PC-9 (cell line): ENCODE measurements at regions not wholly inside any gene's neighbourhood (a gene's known extent, or its start where the extent isn't known, plus 50 kb on each side); places are given as distances from the start of the nearest gene placed in this dataset.
A peak's percentile ranks its signal among the peaks of the same experiment; 100 is the strongest.

Experiments
- BruUV-seq: library from RNA; stranded (reverse); fragments of 400-500 nt; replicated peaks from 2 replicates; lab custom pipeline; 2021; lab: Mats Ljungman, UMichigan
- CTCF ChIA-PET: fragments of 300-600 bp; sonication (Branson Sonifier 250); formaldehyde crosslinking; loops from one replicate; lab custom pipeline; 2022; ENCODE audit warnings: antibody characterized with exemption; lab: Charles Lee
- POLR2A ChIA-PET: fragments of 300-600 bp; sonication (Branson Sonifier 250); formaldehyde crosslinking; loops from one replicate; lab custom pipeline; 2022; ENCODE audit warnings: antibody characterized with exemption; ENCODE audit not compliant: unreplicated experiment; lab: Charles Lee
- DNase-seq, 2 experiments: peaks; one replicate each; pipeline versions ENCODE4 v3.0.0 to v3.0.0-alpha.2; 2015 to 2022; ENCODE audit warnings: mixed read lengths in 1 of 2
- H2AFZ ChIP-seq: fragments of 200-600 bp; sonication (generic); 2 replicates; pipeline ENCODE4 v1.8.1; 2017; ENCODE audit warnings: antibody characterized with exemption
- H3F3A ChIP-seq: fragments of 200-600 bp; sonication (generic); 2 replicates; pipeline ENCODE4 v1.8.1; 2017; ENCODE audit warnings: antibody characterized with exemption, mild to moderate bottlenecking, low read depth; ENCODE audit not compliant: insufficient read depth
- H3K27ac ChIP-seq: fragments of 200-600 bp; sonication (generic); 2 replicates; pipeline ENCODE4 v1.6.1; 2016; ENCODE audit warnings: mixed run types
- H3K27me3 ChIP-seq: fragments of 200-600 bp; sonication (generic); 2 replicates; pipeline ENCODE4 v1.6.1; 2016; ENCODE audit warnings: low read depth, mixed run types; ENCODE audit not compliant: insufficient read depth
- H3K36me3 ChIP-seq: fragments of 200-600 bp; sonication (generic); 2 replicates; pipeline ENCODE4 v1.6.1; 2016; ENCODE audit warnings: low read depth, mixed run types
- H3K4me1 ChIP-seq: fragments of 200-600 bp; sonication (generic); replicated peaks from 2 replicates; pipeline ENCODE4 v1.6.1; 2016; ENCODE audit warnings: mixed run types; ENCODE audit not compliant: insufficient read depth
- H3K4me2 ChIP-seq: fragments of 200-600 bp; sonication (generic); 2 replicates; pipeline ENCODE4 v1.6.1; 2017; ENCODE audit warnings: mixed run types
- H3K4me3 ChIP-seq: fragments of 200-600 bp; sonication (generic); 2 replicates; pipeline ENCODE4 v1.6.1; 2016; ENCODE audit warnings: mixed run types
- H3K79me2 ChIP-seq: fragments of 200-600 bp; sonication (generic); 2 replicates; pipeline ENCODE4 v1.6.1; 2017; ENCODE audit warnings: low read depth, mixed run types
- H3K9me2 ChIP-seq: fragments of 200-600 bp; sonication (generic); 2 replicates; pipeline ENCODE4 v1.8.1; 2017; ENCODE audit warnings: mild to moderate bottlenecking; ENCODE audit not compliant: insufficient read depth
- H3K9me3 ChIP-seq: fragments of 200-600 bp; sonication (generic); 2 replicates; pipeline ENCODE4 v1.8.1; 2016; ENCODE audit warnings: low read depth; ENCODE audit not compliant: insufficient read depth
- H4K20me1 ChIP-seq: fragments of 200-600 bp; sonication (generic); 2 replicates; pipeline ENCODE4 v1.8.1; 2017; ENCODE audit not compliant: insufficient read depth
- EZH2 ChIP-seq: fragments of 200-600 bp; sonication (generic); IDR thresholded peaks from 2 replicates; pipeline ENCODE4 v1.8.0; 2017; ENCODE audit warnings: antibody characterized with exemption, low read depth
- intact Hi-C: fragments of 100-400 bp; cut with micrococcal nuclease; formaldehyde crosslinking; loops from one replicate; pipeline ENCODE4 v1.10.0; 2022; ENCODE audit not compliant: unreplicated experiment
- TF ChIP-seq, protein P1 (sequence below): fragments of 200-600 bp; sonication (generic); conservative IDR thresholded peaks from 2 replicates; pipeline ENCODE4 v1.6.1; 2017; ENCODE audit warnings: mixed run types, antibody characterized with exemption, mild to moderate bottlenecking, moderate library complexity

DNA sequence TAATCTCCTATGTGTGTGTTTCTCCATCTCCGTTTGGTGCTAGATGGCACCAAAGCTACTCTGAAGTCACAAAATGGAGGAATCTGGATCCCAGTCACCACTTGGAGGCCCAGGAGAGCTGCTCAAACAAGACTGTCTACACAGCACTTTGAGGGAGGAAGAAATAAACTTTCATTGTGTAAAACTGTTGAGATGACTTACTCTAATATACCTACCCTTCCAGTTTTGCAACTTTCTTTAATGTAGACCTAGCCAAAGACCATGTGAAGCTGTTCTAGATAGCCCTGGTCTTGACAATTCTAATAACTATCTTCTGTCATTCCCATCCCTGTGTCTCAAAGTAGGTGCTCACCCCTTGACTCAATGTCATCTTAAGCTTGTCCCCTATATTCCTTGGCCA is 52.8 kb upstream of the TAB3 start:
- H3K4me2 ChIP-seq, result no peak overlapping the region; the same call in 1 of the 2 replicates
- no peak for TF ChIP-seq EZH2
- TF ChIP-seq, protein P1, sequence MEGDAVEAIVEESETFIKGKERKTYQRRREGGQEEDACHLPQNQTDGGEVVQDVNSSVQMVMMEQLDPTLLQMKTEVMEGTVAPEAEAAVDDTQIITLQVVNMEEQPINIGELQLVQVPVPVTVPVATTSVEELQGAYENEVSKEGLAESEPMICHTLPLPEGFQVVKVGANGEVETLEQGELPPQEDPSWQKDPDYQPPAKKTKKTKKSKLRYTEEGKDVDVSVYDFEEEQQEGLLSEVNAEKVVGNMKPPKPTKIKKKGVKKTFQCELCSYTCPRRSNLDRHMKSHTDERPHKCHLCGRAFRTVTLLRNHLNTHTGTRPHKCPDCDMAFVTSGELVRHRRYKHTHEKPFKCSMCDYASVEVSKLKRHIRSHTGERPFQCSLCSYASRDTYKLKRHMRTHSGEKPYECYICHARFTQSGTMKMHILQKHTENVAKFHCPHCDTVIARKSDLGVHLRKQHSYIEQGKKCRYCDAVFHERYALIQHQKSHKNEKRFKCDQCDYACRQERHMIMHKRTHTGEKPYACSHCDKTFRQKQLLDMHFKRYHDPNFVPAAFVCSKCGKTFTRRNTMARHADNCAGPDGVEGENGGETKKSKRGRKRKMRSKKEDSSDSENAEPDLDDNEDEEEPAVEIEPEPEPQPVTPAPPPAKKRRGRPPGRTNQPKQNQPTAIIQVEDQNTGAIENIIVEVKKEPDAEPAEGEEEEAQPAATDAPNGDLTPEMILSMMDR, result no peak
- intact Hi-C loops, result loop anchor here (5.0 kb wide), 1 partner anchor 55 kb away; the partner anchor contains the start of gene TAB3
- no peaks in the 10 kb centered on the region for H3K9me3 ChIP-seq
- H3K79me2 ChIP-seq, result no peaks in the 10 kb centered on the region
- H3K27me3 ChIP-seq, result no peaks in the 10 kb centered on the region
- no peaks in the 10 kb centered on the region for H3K9me2 ChIP-seq
- CTCF ChIA-PET, result no interaction called here
- H2AFZ ChIP-seq, result no peak overlapping the region
- peaks cover 8% of the 10 kb centered on the region for H3K4me1 ChIP-seq
- POLR2A ChIA-PET, result interaction anchor here (0.6 kb wide), 1 partner anchor 290 kb away, joined by 3 read pairs; no protein-coding TSS in a partner anchor
- no peak overlapping the region for H3K4me3 ChIP-seq
- peak; percentile 8 to 41 for DNase-seq
- no peaks in the 10 kb centered on the region for H3K36me3 ChIP-seq
- 0 out of 2 replicates have a peak, but pooled peaks cover 6% of the 10 kb centered on the region for H3F3A ChIP-seq
- no TSS peak for BruUV-seq
- no peaks in the 10 kb centered on the region for H4K20me1 ChIP-seq
- no peak overlapping the region for H3K27ac ChIP-seq

DNA sequence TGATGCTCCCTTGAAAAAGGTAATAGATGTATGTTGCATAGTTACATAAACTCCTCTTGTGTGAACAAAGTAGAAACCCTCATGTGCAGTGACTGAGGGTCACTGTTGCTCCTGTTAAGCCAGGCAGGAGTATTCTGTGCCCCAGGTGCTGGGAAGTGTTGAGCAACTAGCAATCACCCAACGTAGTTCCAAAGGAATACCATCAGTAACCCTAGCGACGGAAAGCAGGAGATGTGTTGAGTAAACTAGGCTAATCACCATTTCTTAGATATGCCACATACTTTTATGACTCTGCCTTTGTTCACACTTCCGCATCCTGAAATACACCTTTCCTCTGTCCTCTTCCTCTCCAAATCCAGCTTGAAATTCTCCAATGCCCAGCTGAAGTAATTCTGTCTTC is 50.9 kb upstream of the TAB3 start:
- no peak overlapping the region for H3K4me2 ChIP-seq
- H3K4me3 ChIP-seq, result no peak overlapping the region
- H3K36me3 ChIP-seq, result no peaks in the 10 kb centered on the region
- H3F3A ChIP-seq, result 0 out of 2 replicates have a peak, but pooled peaks cover 4% of the 10 kb centered on the region
- intact Hi-C loops, result loop anchor here (5.0 kb wide), 2 partner anchors 53 to 97 kb away; partner anchors contain the start of gene TAB3
- no peak overlapping the region for H2AFZ ChIP-seq
- H3K79me2 ChIP-seq, result no peaks in the 10 kb centered on the region
- H3K4me1 ChIP-seq, result peaks cover 8% of the 10 kb centered on the region
- ChIA-PET CTCF (no interaction called here), POLR2A (no interaction called here)
- H4K20me1 ChIP-seq, result no peaks in the 10 kb centered on the region
- no peaks in the 10 kb centered on the region for H3K9me2 ChIP-seq
- BruUV-seq, result no TSS peak
- no peaks in the 10 kb centered on the region for H3K9me3 ChIP-seq
- no peaks in the 10 kb centered on the region for H3K27me3 ChIP-seq
- TF ChIP-seq EZH2, result no peak
- H3K27ac ChIP-seq, result no peak overlapping the region
- no peak for DNase-seq
